Mesodermal cell (in vitro differentiated cells): ENCODE measurements at regions not wholly inside any gene's neighbourhood (a gene's known extent, or its start where the extent isn't known, plus 50 kb on each side); places are given as distances from the start of the nearest gene placed in this dataset.

Source experiments
- H3K27ac ChIP-seq: 2 replicates; pipeline ENCODE4 v1.7.0; 2013; ENCODE audit warnings: mild to moderate bottlenecking, low read depth, low read length, moderate library complexity; ENCODE audit not compliant: severe bottlenecking
- H3K36me3 ChIP-seq: 2 replicates; pipeline ENCODE4 v1.7.1; 2013; ENCODE audit warnings: mild to moderate bottlenecking, low read length, moderate library complexity; ENCODE audit not compliant: control insufficient read depth, insufficient read depth
- H3K4me1 ChIP-seq: one replicate; pipeline ENCODE4 v1.7.1; 2013; ENCODE audit warnings: mild to moderate bottlenecking, low read length; ENCODE audit not compliant: insufficient read depth, control insufficient read depth, poor library complexity, severe bottlenecking
- H3K4me3 ChIP-seq: 2 replicates; pipeline ENCODE4 v1.7.0; 2013; ENCODE audit warnings: low read length, control low read depth, mild to moderate bottlenecking; ENCODE audit not compliant: insufficient read depth, poor library complexity, severe bottlenecking; ENCODE audit errors: extremely low read depth
- H3K9me3 ChIP-seq: 2 replicates; pipeline ENCODE4 v1.7.1; 2013; ENCODE audit warnings: mild to moderate bottlenecking, low read length, moderate library complexity; ENCODE audit not compliant: control insufficient read depth
- WGBS, 2 experiments: methylation state at CpG; one replicate each; pipeline ENCODE4 v1.1.5; 2013; ENCODE audit warnings: missing lambda C conversion rate in 2 of 2; ENCODE audit not compliant: insufficient coverage in 2 of 2; 5-methylcytosine and 5-hydroxymethylcytosine counted together

DNA sequence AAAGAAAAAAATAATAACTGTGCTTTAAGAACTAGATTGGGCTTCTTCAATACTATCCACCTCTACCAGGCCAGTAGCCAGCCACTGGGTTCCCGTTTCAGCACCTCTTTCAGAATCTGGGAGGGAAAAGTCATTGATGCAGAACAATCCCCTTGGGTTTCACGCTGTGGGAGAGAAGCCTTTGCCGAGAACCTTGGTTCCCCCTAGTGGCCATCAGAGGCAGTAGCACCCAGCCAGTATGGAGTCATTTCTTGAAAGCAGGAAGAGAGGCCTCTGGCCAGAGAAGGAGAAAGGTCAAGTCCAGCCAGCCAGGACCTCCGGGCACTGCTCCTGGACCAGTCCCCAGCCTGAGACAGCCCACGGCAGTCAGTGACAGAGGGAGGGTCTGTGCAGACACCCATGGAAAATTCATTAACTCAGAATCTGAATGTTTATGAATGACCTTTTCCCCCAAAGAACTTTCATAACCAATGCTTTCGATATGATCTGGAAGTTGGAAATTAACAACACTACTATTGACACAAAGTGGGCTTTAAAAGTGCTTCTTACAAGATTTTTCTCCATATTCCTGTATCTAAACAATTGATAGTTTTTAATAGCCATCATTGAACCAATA, 51.2 kb upstream of the CDH5 start:
- H3K27ac ChIP-seq, result no peak overlapping the region
- WGBS, 2 experiments, result 0 to 5% methylated on average over 3 to 4 of the region's 6 CpGs

DNA sequence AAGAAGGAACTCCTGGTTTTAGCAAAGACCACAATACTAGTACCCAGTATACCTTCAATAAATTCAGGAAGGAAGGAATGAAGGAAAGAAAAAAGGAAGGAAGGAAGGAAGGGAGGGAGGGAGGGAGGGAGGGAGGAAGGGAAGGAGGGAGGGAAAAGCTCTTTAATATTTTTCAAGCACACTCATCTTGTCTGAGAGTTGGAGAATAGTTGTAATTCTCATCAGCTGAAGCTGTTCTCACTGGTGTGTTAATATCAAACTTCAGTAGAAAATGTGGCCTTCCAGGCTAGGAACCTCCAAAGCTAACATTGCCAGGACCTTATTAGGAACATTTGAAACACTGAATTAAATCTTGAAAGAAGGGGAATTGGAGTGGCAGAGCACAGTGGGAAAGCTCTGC, 55.2 kb upstream of the CDH5 start:
- no peaks in the 10 kb centered on the region for H3K9me3 ChIP-seq
- no peaks in the 10 kb centered on the region for H3K36me3 ChIP-seq
- H3K27ac ChIP-seq, result no peak overlapping the region
- no peaks in the 10 kb centered on the region for H3K4me1 ChIP-seq
- H3K4me3 ChIP-seq, result no peak overlapping the region

More for the DNA sequence above, 51.2 kb upstream of the CDH5 start:
- Histone ChIP-seq H3K4me1 (no peaks in the 10 kb centered on the region), H3K9me3 (no peaks in the 10 kb centered on the region), H3K36me3 (no peaks in the 10 kb centered on the region), H3K4me3 (no peak overlapping the region)

DNA sequence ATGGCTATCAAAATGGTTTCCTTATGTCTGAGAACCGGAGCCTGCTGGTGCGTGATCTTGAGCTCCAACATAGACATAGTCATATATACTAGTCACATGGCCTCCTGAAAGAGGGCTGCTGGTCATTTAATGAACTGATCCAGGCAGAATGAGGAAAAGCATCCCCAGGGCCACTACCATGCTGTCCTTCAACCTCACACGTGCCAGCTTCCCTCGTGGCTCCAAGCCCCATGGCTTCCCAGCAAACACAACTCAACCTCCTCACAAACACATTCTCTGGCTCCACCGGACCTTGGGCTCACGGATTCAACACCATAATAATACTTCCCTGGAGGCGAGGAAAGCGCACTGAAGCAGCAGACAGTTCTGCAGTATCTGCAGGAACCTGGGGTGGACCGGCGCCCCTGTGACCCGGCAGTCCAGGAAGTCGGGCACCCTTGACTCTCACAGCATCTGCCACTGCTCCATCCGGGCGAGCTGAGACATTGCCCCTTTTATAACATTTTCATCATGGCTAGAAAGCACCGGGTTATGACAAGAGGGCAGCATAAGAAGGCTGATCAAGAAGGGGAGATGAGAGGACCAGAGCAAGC, 57.2 kb upstream of the CDH5 start:
- WGBS, 2 experiments, result 87 to 98% methylated on average over 9 to 10 of the region's 15 CpGs
- no peaks in the 10 kb centered on the region for H3K4me1 ChIP-seq
- H3K9me3 ChIP-seq, result no peaks in the 10 kb centered on the region
- no peak overlapping the region for H3K4me3 ChIP-seq
- H3K27ac ChIP-seq, result no peak overlapping the region
- no peaks in the 10 kb centered on the region for H3K36me3 ChIP-seq

DNA sequence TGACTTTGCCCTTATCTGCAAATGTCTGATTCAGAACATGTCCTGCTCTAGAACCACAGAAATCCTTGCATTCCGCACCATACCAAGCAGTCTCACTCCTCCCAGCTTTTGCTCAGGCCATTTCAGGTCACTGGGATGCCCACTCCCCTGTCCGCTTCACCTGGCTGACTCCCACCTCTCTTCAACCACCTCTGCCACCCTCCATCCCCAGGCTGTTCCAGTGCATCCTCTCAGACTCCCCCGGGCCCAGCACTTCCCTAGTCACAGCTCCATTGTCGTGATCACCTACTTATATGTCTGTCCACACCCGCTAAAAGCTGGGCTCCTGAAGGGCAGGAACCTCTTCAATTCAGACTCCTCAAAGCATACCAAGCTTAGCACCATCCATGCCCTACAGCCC, 58.4 kb upstream of the CDH5 start:
- 87 to 95% methylated on average over 5 of the region's 5 CpGs for WGBS, 2 experiments
- no peak overlapping the region for H3K4me3 ChIP-seq
- H3K27ac ChIP-seq, result no peak overlapping the region
- H3K9me3 ChIP-seq, result no peaks in the 10 kb centered on the region
- no peaks in the 10 kb centered on the region for H3K36me3 ChIP-seq
- no peaks in the 10 kb centered on the region for H3K4me1 ChIP-seq

DNA sequence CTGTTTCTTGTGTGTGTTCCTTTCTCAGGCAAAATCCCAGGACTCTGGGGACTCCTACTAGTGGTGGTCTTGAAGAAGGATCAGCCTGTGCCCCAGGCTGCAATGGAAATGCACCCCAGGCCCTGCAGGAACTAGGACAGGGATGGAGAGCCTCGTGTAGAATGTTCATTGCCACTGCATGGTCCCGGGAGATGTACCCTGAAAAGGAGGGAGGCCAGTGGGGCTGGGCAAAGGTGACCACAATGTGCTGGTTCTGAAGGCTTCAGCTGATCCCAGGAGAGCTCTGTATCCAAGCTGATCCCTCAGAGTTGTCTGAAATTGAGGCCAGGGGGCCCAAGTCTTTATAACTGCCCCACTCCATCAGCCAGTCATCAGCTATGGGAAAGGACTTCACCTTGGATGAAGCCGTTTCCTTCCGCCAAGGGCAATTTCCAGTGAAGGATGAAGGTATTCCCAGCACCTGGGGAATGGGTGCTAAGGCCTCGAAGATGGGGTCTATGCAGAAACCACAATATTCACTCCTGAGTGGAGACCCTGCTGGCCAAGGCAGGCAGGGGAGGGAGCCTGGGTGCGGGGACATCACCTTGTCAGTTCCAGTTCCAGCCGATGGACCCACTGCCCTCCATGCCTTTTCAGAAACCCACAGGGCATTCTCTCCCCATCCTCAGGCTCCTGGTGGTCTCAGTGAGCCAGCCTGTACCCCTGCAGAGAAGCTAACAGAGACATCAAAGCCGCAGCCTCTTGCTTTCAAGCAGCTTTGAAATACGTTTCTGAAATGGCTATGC, 59.9 kb upstream of the CDH5 start:
- H3K9me3 ChIP-seq, result no peaks in the 10 kb centered on the region
- no peak overlapping the region for H3K4me3 ChIP-seq
- H3K4me1 ChIP-seq, result no peaks in the 10 kb centered on the region
- no peak overlapping the region for H3K27ac ChIP-seq
- WGBS, 2 experiments, result 83 to 86% methylated on average over 8 to 9 of the region's 9 CpGs
- H3K36me3 ChIP-seq, result no peaks in the 10 kb centered on the region

DNA sequence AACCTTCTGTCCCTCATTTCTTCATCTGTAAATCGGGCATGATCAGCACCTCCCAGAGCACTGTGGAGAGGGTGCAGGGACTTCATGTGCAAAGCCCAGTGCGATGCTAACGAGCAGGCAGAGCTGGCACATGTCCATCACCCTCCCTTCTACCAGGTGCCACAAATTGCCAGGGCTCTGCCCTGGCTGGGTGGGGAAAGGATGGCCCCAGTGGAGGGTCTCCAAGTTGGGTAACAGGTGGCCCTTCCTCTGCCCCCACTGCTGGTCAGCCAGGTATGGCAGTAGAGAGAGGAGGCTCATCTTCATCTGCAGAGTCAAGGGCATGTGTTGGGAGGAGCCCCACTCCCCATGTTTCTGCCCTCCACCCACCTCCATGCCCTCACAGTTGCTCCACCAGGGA, 61.5 kb upstream of the CDH5 start:
- H3K27ac ChIP-seq, result no peak overlapping the region
- 60 to 88% methylated on average over 1 to 3 of the region's 3 CpGs for WGBS, 2 experiments
- H3K9me3 ChIP-seq, result no peaks in the 10 kb centered on the region

DNA sequence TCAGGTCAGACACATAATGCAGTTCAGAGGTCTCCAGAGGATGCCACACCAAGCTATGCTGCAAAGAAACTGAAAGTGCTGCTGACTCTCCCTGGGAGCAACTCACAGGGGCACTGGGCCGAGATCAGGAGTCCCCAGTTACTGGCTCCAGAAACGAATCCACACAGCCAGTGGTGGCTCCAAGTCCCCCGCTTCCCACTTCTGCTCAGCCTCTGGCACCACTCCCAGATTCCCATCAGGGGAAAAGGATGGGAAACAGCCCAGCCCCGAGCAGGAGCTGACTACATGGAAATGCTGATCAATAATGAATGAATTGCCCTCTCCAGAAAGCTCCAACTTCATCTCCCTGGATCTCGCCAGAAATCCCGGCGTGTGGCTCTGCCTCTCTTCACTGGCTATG, 62.3 kb upstream of the CDH5 start:
- Histone ChIP-seq H3K27ac (no peak overlapping the region), H3K4me3 (no peak overlapping the region), H3K36me3 (no peaks in the 10 kb centered on the region), H3K9me3 (no peaks in the 10 kb centered on the region), H3K4me1 (no peaks in the 10 kb centered on the region)
- 75 to 83% methylated on average over 5 to 6 of the region's 7 CpGs for WGBS, 2 experiments

More for the DNA sequence above, 61.5 kb upstream of the CDH5 start:
- no peaks in the 10 kb centered on the region for H3K4me1 ChIP-seq
- H3K36me3 ChIP-seq, result no peaks in the 10 kb centered on the region
- no peak overlapping the region for H3K4me3 ChIP-seq

DNA sequence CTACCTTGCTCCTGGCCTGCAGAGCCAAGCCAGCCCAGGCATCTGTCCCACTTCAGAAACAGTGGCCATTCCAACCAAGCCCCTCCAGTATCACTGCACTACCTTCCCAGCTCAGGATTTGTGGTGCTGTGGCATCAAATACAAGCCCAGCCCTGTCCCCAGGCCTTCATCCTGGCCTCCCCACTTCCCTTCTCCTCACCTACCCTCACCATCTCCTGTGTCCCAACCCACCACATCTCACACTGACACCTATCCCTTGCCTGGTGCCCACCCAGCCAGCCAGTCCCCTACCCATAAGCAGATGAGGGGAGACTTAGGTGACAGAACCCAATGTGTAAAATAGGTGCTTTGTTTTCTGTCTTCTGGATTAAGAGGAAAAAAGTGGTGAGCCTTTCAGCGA, 66.0 kb upstream of the CDH5 start:
- no peak overlapping the region for H3K27ac ChIP-seq
- no peaks in the 10 kb centered on the region for H3K9me3 ChIP-seq
- H3K36me3 ChIP-seq, result no peaks in the 10 kb centered on the region
- H3K4me1 ChIP-seq, result no peaks in the 10 kb centered on the region
- 41 to 42% methylated on average over 1 of the region's 1 CpG for WGBS, 2 experiments
- no peak overlapping the region for H3K4me3 ChIP-seq

DNA sequence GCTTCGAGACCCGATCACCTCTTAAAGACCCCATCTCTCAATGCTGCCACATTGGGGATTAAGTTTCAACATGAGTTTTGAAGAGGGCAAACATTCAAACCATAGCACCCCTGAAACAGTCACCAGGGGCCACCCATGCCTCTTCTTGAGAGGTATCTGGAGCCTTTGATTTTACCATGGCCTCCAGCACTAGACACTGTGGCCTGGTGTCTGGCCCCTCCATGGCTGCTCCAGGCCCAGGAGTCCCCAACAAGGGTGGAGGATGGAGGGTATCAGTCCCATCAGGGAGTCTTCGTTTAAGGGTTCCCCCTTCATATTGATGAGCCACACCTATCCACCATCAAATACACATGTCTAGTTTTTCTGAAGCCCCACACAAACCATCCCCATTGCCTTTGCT, 66.5 kb upstream of the CDH5 start:
- Histone ChIP-seq H3K4me3 (no peak overlapping the region), H3K4me1 (no peaks in the 10 kb centered on the region), H3K36me3 (no peaks in the 10 kb centered on the region), H3K9me3 (no peaks in the 10 kb centered on the region), H3K27ac (no peak overlapping the region)
- WGBS, 2 experiments, result 86 to 100% methylated on average over 2 to 3 of the region's 3 CpGs

DNA sequence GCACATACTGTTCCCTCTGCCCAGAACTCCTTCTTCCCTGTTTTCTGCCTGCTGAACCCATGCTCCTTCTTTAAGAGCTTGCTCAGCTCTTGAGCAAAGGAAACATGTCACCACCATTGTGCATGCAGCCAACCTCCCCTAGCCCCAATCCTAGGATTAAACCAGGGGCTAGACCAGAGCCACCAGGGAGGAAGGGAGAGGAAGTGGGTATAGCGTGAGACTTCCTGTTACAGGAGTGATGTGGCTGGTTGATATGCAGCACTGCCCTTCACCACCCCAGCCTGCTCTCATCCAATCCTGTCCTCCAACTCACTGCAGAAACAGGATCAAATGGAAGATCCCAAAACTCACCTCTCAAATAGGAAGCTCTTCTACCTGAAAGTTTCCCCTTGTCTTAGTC, 67.1 kb upstream of the CDH5 start:
- H3K4me1 ChIP-seq, result no peaks in the 10 kb centered on the region
- H3K4me3 ChIP-seq, result no peak overlapping the region
- no peaks in the 10 kb centered on the region for H3K9me3 ChIP-seq
- no CpG with 5 or more reads among the region's 1 CpG for WGBS, 2 experiments
- H3K36me3 ChIP-seq, result no peaks in the 10 kb centered on the region
- H3K27ac ChIP-seq, result no peak overlapping the region

DNA sequence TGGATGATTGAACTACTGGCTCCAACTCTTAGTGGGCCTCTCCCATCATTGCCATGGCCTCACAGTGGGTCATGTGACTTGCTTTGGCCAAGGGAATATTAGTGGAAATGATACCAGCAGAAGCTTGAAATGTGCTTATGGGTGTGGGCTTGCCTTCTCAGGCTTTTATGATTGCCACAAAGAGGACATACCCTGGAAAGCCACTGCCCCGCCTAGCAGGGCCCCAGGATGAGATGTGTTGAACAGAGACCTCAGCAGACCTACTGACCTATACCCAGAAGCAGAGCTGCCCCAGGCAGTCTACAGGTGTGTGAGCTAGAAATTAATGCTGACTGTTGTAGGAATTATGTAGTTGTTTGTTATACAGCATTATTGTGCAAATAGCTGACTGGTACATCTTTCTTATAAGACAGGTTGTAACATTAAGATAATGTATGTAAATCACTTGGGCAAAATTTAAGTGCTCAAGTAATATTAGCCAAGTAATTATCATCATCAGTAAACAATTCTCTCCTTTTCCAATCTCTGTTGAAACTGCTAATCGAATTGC, 67.8 kb upstream of the CDH5 start:
- H3K9me3 ChIP-seq, result no peaks in the 10 kb centered on the region
- no peak overlapping the region for H3K4me3 ChIP-seq
- WGBS, 2 experiments, result 95% methylated on average over 1 to 2 of the region's 2 CpGs
- H3K27ac ChIP-seq, result no peak overlapping the region
- no peaks in the 10 kb centered on the region for H3K36me3 ChIP-seq
- no peaks in the 10 kb centered on the region for H3K4me1 ChIP-seq
